Body of pancreas (tissue), 4 donors: ENCODE measurements at regions not wholly inside any gene's neighbourhood (a gene's known extent, or its start where the extent isn't known, plus 50 kb on each side); places are given as distances from the start of the nearest gene placed in this dataset.

Experiments
- ATAC-seq: fragments of 150-250 bp; one replicate; pipeline ENCODE4 v1.9.1; 2016
- DNase-seq, 4 donors: peaks; one replicate each; pipeline ENCODE4 v3.0.0-alpha.2; 2019
- H3K27ac ChIP-seq, 4 donors: fragments of 200-600 bp; sonication (generic); 1 replicate in 3 of 4; 2 replicates in 1 of 4; pipeline versions ENCODE4 v1.5.1 to v1.6.1; 2016 to 2019; ENCODE audit warnings: mild to moderate bottlenecking in 1 of 4, mixed read lengths in 1 of 4, moderate library complexity in 1 of 4
- H3K27me3 ChIP-seq, 2 donors: fragments of 200-600 bp; sonication (generic); one replicate each; pipeline ENCODE4 v1.6.0; 2016; ENCODE audit warnings: mild to moderate bottlenecking in 1 of 2
- H3K36me3 ChIP-seq, 2 donors: fragments of 200-600 bp; sonication (generic); replicated peaks in 1 of 2; 2 replicates each; pipeline ENCODE4 v1.5.1; 2016; ENCODE audit warnings: low read depth in 2 of 2; ENCODE audit not compliant: insufficient read depth in 1 of 2
- H3K4me1 ChIP-seq: fragments of 200-600 bp; sonication (generic); one replicate; pipeline ENCODE4 v1.6.0; 2016
- H3K4me3 ChIP-seq, 2 donors: fragments of 200-600 bp; sonication (generic); 1 replicate in 1 of 2; 2 replicates in 1 of 2; pipeline ENCODE4 v1.5.1; 2016 to 2019
- H3K9me3 ChIP-seq, 3 donors: fragments of 200-600 bp; sonication (generic); 1 replicate in 2 of 3; 2 replicates in 1 of 3; pipeline ENCODE4 v1.5.1; 2016
- POLR2A ChIP-seq, 3 donors: fragments of 450-650 bp; IDR thresholded peaks; one replicate each; pipeline ENCODE4 v1.6.1; 2016; ENCODE audit warnings: antibody characterized with exemption in 3 of 3, mild to moderate bottlenecking in 2 of 3
- WGBS, 2 donors: methylation state at CpG; one replicate each; pipeline ENCODE4 v1.1.5; 2017; 5-methylcytosine and 5-hydroxymethylcytosine counted together
- intact Hi-C: fragments of 100-400 bp; cut with DNase I; formaldehyde crosslinking; loops from one replicate; pipeline ENCODE4 v1.15.1; 2023
- TF ChIP-seq, protein P1 (sequence below), 7 experiments: fragments of 450-650 bp in 4 of 7; fragments of 200-600 bp in 3 of 7; sonication (generic) in 3 of 7; IDR thresholded peaks; one replicate each; pipeline ENCODE4 v1.5.1; 2016 to 2019; ENCODE audit warnings: antibody characterized with exemption in 7 of 7

DNA sequence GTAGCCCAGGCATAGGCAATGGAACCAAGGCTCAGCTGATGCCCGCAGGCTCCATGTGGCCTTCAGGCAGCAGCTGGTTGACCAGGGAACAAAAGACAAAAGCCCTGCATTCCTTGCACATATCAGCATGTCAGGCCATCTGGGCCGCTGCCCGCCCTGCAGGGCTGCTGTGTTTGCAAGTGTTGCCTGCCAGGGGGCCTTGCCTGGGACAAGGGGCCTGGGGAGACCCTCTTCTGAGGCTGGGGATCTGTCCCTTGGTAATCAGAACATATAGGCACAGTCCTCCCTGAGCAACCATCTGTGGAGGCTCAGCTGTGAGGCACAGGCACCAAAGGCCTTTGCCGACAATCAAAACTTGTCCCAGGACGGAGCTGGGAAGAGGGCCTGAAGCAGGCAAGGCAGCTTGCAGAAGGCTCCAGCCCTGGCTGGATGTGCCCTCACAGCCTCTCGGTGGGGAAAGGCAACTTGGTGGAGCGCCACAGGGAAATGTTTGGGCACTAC, 138.2 kb downstream of the TPRA1 start:
- WGBS, 2 donors: 52 to 80% methylated on average over 1 to 7 of the region's 7 CpGs
- TF ChIP-seq POLR2A (IDR thresholded peaks at IDR 0.05): no peak
- TF ChIP-seq, protein P1, sequence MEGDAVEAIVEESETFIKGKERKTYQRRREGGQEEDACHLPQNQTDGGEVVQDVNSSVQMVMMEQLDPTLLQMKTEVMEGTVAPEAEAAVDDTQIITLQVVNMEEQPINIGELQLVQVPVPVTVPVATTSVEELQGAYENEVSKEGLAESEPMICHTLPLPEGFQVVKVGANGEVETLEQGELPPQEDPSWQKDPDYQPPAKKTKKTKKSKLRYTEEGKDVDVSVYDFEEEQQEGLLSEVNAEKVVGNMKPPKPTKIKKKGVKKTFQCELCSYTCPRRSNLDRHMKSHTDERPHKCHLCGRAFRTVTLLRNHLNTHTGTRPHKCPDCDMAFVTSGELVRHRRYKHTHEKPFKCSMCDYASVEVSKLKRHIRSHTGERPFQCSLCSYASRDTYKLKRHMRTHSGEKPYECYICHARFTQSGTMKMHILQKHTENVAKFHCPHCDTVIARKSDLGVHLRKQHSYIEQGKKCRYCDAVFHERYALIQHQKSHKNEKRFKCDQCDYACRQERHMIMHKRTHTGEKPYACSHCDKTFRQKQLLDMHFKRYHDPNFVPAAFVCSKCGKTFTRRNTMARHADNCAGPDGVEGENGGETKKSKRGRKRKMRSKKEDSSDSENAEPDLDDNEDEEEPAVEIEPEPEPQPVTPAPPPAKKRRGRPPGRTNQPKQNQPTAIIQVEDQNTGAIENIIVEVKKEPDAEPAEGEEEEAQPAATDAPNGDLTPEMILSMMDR (IDR thresholded peaks at IDR 0.05): no peak
- intact Hi-C loops: loop anchor here (10.0 kb wide), 3 partner anchors 698 to 928 kb away; partner anchors contain the start of gene CHST13
- Histone ChIP-seq H3K4me1 (peaks cover 17% of the 10 kb centered on the region), H3K36me3 (no peaks in the 10 kb centered on the region), H3K27me3 (peaks cover 6 to 12% of the 10 kb centered on the region in 2 donors), H3K4me3 (no peak overlapping the region), H3K27ac (no peak overlapping the region), H3K9me3 (no peaks in the 10 kb centered on the region)
- ATAC-seq: no peak
- peak in 1 of 4 donors; percentile 6 for DNase-seq

DNA sequence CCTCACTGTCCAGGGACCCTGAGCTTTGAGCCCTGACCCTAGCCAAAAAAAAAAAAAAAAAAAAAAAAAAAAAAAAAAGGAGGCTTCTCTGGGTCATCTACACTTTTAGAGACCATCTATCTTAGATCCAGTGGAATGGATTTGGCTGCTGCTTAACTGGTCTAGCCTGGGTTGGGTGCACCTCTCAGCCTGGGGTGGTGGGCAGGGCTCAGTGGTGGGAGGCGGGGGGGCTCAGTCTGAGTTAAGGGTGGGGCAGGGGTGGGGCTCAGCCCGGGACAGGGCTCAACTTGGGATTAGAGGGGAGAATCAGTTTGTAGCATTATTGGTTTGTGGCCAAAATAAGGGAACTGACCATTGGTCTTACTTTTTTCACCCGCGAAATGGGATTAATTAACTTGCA, 139.2 kb downstream of the TPRA1 start:
- peaks cover under 1 to 12% of the 10 kb centered on the region in 2 donors for H3K27me3 ChIP-seq
- intact Hi-C loops: loop anchor here (10.0 kb wide), 3 partner anchors 697 to 927 kb away; partner anchors contain the start of gene CHST13

DNA sequence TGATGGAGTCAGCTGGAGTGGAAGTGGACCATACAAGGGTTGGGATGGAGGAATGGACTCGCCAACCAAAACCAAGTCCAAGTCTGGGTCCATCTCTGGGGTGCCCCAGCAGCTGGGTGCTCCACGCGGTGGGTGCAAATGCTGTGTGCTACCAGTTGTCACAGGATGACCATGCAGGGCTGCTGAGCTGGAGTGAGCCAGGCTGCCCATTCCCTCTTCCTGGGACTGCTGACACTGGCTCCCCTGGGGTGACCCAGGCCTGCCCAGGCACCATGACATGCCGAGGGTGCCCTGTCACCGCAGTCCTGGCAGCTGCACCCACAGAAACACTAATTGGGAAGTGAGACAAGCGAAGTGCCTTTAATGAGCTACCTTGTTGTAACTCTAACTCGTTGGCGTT, 140.2 kb downstream of the TPRA1 start:
- intact Hi-C loops: loop anchor here (10.0 kb wide), 3 partner anchors 696 to 926 kb away; partner anchors contain the start of gene CHST13
- Histone ChIP-seq H3K27me3 (peaks cover 0 to 6% of the 10 kb centered on the region in 2 donors), H3K27ac (no peak overlapping the region), H3K36me3 (no peaks in the 10 kb centered on the region), H3K4me3 (no peak overlapping the region), H3K4me1 (peaks cover 3% of the 10 kb centered on the region), H3K9me3 (no peaks in the 10 kb centered on the region)
- 68 to 79% methylated on average over 6 to 8 of the region's 8 CpGs for WGBS, 2 donors
- TF ChIP-seq POLR2A (IDR thresholded peaks at IDR 0.05): no peak
- TF ChIP-seq, protein P1 (IDR thresholded peaks at IDR 0.05): no peak
- ATAC-seq: no peak
- DNase-seq: peak in 2 of 4 donors; percentile 5

More for the DNA sequence above, 139.2 kb downstream of the TPRA1 start:
- Histone ChIP-seq H3K27ac (no peak overlapping the region), H3K4me1 (peaks cover 13% of the 10 kb centered on the region), H3K4me3 (no peak overlapping the region), H3K36me3 (no peaks in the 10 kb centered on the region), H3K9me3 (no peaks in the 10 kb centered on the region)
- 59 to 75% methylated on average over 4 of the region's 4 CpGs for WGBS, 2 donors
- no peak for DNase-seq
- no peak for ATAC-seq
- TF ChIP-seq, protein P1 (IDR thresholded peaks at IDR 0.05): no peak
- no peak for TF ChIP-seq POLR2A (IDR thresholded peaks at IDR 0.05)

- Histone ChIP-seq H3K9me3 (no peaks in the 10 kb centered on the region), H3K36me3 (no peaks in the 10 kb centered on the region), H3K4me1 (no peaks in the 10 kb centered on the region), H3K27me3 (no peaks in the 10 kb centered on the region), H3K27ac (no peak overlapping the region), H3K4me3 (no peak overlapping the region)
- intact Hi-C loops: loop anchor here (10.0 kb wide), 3 partner anchors 695 to 925 kb away; partner anchors contain the start of gene CHST13
- peak in 2 of 4 donors; percentile 0 to 1 for DNase-seq
- ATAC-seq: no peak
- TF ChIP-seq, protein P1 (IDR thresholded peaks at IDR 0.05): no peak
- 36 to 42% methylated on average over 8 of the region's 8 CpGs for WGBS, 2 donors
Observed at GRCh38 chr3:127449486-127450212, 140.9 kb downstream of the TPRA1 start.
